Neuron (in vitro differentiated cells): ENCODE measurements at regions not wholly inside any gene's neighbourhood (a gene's known extent, or its start where the extent isn't known, plus 50 kb on each side); places are given as distances from the start of the nearest gene placed in this dataset.

Experiments used
- H2AFZ ChIP-seq: one replicate; pipeline ENCODE4 v1.6.1; 2013; ENCODE audit warnings: low read depth, mild to moderate bottlenecking, inconsistent platforms, low read length, moderate library complexity
- H3K27me3 ChIP-seq: one replicate; pipeline ENCODE4 v1.6.1; 2013; ENCODE audit warnings: low read length; ENCODE audit not compliant: insufficient read depth
- H3K36me3 ChIP-seq: one replicate; pipeline ENCODE4 v1.6.1; 2013; ENCODE audit warnings: low read length; ENCODE audit not compliant: insufficient read depth
- H3K4me1 ChIP-seq: one replicate; pipeline ENCODE4 v1.6.1; 2013; ENCODE audit warnings: low read length; ENCODE audit not compliant: insufficient read depth
- H3K4me3 ChIP-seq: 2 replicates; pipeline ENCODE4 v1.5.1; 2013; ENCODE audit warnings: mild to moderate bottlenecking, low read length, moderate library complexity
- H3K9me3 ChIP-seq: one replicate; pipeline ENCODE4 v1.6.1; 2013; ENCODE audit warnings: low read length

DNA sequence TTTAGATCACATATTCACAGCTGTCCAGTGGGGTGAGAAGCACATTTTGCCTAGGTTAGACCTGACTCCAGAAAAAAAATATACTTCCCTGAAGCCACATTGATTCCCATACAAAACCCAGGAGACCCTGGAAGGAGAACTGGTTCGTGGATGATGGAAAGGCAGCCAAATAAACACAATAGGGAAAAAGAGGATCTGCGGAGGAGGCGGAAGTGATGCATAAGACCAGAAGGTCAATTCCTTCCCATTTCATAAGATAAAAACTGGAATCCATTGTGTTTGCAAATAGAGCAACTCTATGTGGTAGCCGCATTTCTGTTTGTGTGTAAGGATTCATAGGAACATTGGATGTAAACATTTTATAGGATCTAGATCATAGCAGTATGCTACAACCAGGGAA, 781.9 kb upstream of the GRM7 start:
- Histone ChIP-seq H3K4me3 (no peak overlapping the region), H3K4me1 (no peaks in the 10 kb centered on the region), H2AFZ (no peak overlapping the region), H3K36me3 (no peaks in the 10 kb centered on the region), H3K27me3 (no peaks in the 10 kb centered on the region), H3K9me3 (no peaks in the 10 kb centered on the region)

DNA sequence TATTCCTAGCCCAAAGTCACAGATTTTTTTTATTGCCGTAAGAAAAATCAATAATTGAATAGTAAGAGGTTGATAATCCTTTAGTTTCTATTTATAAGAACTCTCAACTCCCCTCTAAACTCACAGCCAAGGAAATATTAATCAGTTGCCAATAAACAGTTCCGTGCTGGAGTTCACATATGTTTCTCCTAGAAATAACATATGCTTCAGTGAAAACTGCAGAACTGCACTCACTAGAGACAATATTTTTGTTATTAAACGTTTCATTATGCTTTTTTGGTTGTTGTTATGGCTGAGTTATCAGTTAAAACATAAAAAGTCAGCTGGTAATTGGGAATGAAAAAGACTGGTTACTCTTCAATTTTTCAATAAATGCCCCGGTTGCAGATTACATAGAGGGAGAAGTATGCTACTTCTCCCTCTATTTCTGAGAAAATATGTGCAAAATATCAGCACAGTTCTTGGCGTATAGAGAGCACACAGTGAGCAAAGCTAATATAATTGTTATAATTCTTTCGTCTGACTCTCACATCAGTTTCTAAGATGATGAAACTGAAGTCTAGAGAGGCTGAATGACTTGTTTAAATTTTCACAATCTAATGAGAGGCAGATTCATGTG, 781.2 kb upstream of the GRM7 start:
- Histone ChIP-seq H3K9me3 (no peaks in the 10 kb centered on the region), H3K4me1 (no peaks in the 10 kb centered on the region), H3K27me3 (no peaks in the 10 kb centered on the region), H3K36me3 (no peaks in the 10 kb centered on the region), H3K4me3 (no peak overlapping the region), H2AFZ (no peak overlapping the region)

DNA sequence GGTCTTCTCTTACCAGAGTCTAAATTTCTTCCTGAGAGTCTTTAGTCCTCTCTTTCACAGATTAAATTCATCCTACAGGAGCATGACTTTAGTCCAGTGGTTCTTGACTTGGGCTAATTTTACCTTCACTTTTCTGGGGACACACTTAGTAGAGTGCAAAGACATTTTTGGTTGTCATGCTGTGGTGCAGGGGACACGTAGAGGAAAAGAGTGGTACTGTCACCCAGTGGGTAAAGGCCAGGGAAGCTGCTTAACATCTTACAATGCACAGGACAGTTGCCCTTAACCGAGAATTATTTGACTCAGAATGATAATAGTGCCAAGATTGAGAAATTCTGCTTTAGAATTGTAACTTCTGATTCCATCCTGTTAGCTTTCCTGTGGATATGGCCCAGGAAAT, 772.5 kb upstream of the GRM7 start:
- H3K4me3 ChIP-seq, result no peak overlapping the region
- no peaks in the 10 kb centered on the region for H3K4me1 ChIP-seq
- no peak overlapping the region for H2AFZ ChIP-seq
- H3K9me3 ChIP-seq, result no peaks in the 10 kb centered on the region
- H3K27me3 ChIP-seq, result no peaks in the 10 kb centered on the region
- H3K36me3 ChIP-seq, result no peaks in the 10 kb centered on the region

DNA sequence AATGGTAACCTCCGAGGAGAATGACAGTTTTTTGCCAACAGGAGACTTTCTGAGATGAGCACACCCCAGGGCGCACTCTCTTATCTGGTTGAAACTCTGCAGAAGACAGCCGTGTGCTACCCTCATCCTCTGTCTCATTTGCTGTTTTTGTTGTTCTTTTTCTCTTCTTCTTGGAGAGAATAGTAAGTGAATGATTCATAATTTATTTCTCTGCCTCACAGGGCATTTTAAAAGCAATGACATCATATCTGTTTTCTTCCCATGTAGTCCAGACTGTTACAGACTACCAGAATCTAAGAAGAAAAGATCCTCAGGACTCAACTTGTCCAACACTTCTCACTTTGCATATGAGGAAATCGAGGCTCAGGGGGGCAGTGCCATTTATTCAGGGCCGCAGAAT, 771.1 kb upstream of the GRM7 start:
- Histone ChIP-seq H3K27me3 (no peaks in the 10 kb centered on the region), H3K4me3 (no peak overlapping the region), H3K36me3 (no peaks in the 10 kb centered on the region), H3K4me1 (no peaks in the 10 kb centered on the region), H3K9me3 (no peaks in the 10 kb centered on the region), H2AFZ (no peak overlapping the region)

DNA sequence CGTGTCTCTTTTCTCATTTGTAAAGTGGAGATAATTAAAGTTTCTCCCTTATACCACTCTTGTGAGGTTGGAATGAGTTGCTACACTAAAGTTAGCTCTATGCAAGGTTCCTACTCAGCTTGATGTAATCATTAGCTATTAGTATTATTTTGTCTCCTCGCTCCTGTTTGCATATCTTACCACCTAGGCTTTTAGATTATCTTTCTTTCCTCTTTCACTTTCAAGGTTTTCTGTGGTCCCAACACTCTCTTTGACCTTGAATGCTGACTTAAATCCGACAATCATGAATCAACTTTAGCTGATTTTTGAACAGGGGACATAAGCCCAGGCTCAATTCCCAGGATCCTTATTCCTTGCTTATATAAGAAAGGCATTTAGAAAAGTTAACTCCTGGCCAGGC, 769.7 kb upstream of the GRM7 start:
- Histone ChIP-seq H3K36me3 (no peaks in the 10 kb centered on the region), H3K9me3 (no peaks in the 10 kb centered on the region), H3K27me3 (no peaks in the 10 kb centered on the region), H3K4me3 (no peak overlapping the region), H3K4me1 (no peaks in the 10 kb centered on the region), H2AFZ (no peak overlapping the region)

DNA sequence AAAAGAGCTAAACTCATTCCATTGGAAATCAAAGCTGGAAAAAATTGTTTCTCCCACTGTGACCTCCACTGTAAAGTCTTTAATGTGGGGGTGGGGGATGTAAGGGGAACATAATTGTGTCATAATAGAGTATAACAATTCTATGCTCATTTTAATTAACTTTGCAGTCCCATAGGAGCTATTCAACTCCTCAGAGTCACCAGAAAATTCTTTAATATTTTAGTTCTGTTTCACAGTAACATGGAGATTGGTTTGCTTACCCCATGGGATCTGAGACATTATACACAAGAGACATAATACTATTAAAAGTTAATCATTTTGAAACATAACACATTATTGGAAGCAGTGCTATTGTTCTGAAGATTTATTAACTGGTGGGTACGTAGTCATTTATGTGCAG, 765.9 kb upstream of the GRM7 start:
- Histone ChIP-seq H3K4me3 (no peak overlapping the region), H3K9me3 (no peaks in the 10 kb centered on the region), H3K4me1 (no peaks in the 10 kb centered on the region), H2AFZ (no peak overlapping the region), H3K27me3 (no peaks in the 10 kb centered on the region), H3K36me3 (no peaks in the 10 kb centered on the region)

DNA sequence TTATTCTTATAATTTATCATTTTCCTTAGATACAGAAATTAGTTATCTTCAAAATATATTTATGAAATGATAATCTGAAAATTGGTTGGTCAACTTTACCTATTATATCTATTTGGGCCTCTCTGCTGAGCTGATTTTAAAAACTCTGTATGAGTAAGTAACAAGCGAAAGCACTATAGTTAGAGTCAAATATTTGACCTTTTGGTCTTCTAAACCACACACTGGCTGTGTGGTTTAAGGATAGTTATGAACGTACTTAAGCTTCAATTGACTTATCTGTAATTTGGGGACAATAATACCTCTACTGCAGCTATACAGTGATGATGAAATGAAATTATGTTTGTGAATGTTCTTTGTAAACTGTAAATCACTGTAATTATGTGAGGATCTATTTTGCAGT, 763.9 kb upstream of the GRM7 start:
- Histone ChIP-seq H3K4me3 (no peak overlapping the region), H3K4me1 (no peaks in the 10 kb centered on the region), H3K9me3 (no peaks in the 10 kb centered on the region), H2AFZ (no peak overlapping the region), H3K36me3 (no peaks in the 10 kb centered on the region), H3K27me3 (no peaks in the 10 kb centered on the region)

DNA sequence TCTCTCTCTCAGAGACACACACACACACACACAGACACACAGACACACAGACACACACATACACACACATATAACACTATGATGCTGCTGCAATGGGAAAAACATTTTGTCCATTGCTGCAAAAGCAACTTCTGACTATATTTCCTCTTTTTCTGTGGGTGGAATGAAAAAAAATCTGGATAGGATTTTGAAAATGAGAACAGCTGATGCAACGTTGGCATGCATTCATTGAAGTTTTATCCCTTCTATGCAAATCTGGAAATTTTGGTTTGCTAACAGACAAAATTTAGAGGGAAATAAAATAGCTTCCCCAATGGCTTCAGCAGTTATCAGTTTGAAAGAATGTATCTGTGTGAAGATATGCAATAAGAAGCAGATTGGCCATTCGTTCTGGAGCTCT, 763.4 kb upstream of the GRM7 start:
- Histone ChIP-seq H3K4me3 (no peak overlapping the region), H3K4me1 (no peaks in the 10 kb centered on the region), H3K9me3 (no peaks in the 10 kb centered on the region), H3K36me3 (no peaks in the 10 kb centered on the region), H2AFZ (no peak overlapping the region), H3K27me3 (no peaks in the 10 kb centered on the region)

DNA sequence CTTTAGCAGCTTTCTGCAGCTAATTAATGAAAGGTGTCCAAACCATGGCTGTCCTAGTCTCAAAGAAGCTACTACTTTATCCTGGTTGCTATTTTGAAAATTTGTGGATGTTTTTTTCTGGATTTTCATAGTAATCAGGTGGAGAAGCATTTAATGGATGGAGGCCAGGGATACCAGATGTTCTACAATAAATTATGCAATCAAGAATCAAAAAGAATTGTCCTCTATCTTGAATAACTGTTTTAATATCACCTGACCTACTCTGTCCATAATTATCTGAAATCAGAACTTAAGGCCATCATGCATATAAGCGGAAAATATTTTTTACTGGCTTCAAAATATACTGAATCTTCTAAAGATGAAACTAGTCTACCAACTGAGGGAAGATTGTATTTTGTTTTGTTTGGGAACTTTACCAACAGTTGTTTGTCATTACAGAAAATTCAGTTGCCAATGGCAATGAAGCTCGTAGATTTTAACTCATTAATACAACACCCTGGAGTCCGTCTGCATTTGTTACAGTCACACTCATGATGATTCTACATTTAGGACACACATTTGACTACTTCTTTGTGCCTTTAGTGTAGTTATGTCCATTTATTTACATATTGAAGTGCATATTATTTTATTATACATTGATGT, 762.3 kb upstream of the GRM7 start:
- Histone ChIP-seq H3K9me3 (no peaks in the 10 kb centered on the region), H2AFZ (no peak overlapping the region), H3K36me3 (no peaks in the 10 kb centered on the region), H3K4me1 (no peaks in the 10 kb centered on the region), H3K4me3 (no peak overlapping the region), H3K27me3 (no peaks in the 10 kb centered on the region)

DNA sequence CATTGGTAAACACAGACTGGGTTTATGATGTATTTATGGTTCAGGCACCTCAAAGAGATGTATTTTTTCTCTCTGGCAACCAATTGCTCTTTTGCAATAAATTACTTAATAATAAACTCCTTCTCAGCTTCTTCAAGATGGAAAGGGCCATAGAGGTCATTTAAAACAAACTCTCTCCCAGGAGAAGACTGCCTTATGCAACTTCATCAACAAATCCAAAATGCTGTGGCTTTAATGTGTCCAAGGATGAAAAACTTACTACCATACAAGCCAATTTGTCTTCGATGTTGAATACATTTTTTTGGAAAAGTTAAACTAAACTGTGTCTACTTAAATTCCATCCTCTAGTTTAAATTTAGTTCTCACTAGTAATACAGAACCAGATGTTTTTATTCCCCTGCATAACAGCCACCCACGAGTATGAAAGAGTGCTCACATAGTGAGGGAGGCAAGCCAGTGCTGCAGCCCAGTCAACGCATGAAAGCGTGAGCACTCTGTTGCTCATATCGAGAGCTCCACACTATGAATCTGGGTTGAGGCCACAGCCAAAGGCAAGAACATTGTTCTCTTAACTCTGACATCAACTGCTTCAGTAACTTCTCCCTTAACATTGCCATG, 761.3 kb upstream of the GRM7 start:
- H3K9me3 ChIP-seq, result no peaks in the 10 kb centered on the region

DNA sequence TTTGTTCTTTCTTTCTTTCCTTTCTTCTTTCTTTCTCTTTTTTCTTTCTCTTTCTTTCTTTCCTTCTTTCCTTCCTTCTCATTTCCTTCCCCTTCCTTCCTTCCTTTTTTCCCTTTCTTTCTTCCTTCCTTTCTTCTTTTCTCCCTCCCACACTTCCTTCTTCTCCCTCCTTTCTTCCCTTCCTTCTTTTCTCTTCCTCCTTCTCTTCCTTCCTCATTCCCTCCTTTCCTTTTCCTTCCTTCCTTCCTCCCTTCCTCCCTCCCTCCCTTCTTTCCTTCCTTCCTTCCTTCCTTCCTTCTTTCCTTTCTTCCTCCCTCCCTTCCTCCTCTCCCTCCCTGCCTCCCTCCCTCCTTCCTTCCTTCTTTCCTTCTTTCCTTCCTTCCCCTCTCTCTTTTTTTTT, 755.7 kb upstream of the GRM7 start:
- H3K4me3 ChIP-seq, result no peak overlapping the region
- no peaks in the 10 kb centered on the region for H3K9me3 ChIP-seq
- no peaks in the 10 kb centered on the region for H3K4me1 ChIP-seq
- H3K36me3 ChIP-seq, result no peaks in the 10 kb centered on the region
- H2AFZ ChIP-seq, result no peak overlapping the region
- H3K27me3 ChIP-seq, result no peaks in the 10 kb centered on the region

More for the DNA sequence above, 761.3 kb upstream of the GRM7 start:
- Histone ChIP-seq H3K36me3 (no peaks in the 10 kb centered on the region), H3K27me3 (no peaks in the 10 kb centered on the region), H3K4me1 (no peaks in the 10 kb centered on the region), H3K4me3 (no peak overlapping the region), H2AFZ (no peak overlapping the region)

DNA sequence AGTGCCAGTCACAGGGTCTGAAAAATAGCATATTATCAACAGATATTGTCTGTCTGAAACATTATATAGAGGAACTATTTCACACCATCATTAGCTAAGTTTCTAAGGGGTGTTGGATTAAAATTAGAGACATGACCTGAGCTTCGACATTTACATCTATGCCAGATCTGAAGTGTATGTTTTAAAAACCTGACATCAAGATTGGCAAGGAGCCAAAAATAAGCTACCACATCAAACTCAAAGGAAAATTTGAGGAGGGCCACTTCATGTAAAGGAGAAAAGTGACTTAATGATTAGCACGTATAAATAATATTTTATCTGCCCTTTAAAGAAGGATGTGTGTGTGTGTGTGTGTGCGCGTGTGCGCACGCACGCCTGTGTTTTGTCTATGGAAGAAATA, 752.0 kb upstream of the GRM7 start:
- H3K36me3 ChIP-seq, result no peaks in the 10 kb centered on the region
- no peaks in the 10 kb centered on the region for H3K27me3 ChIP-seq
- H3K9me3 ChIP-seq, result no peaks in the 10 kb centered on the region
- H3K4me3 ChIP-seq, result no peak overlapping the region
- no peaks in the 10 kb centered on the region for H3K4me1 ChIP-seq
- no peak overlapping the region for H2AFZ ChIP-seq

DNA sequence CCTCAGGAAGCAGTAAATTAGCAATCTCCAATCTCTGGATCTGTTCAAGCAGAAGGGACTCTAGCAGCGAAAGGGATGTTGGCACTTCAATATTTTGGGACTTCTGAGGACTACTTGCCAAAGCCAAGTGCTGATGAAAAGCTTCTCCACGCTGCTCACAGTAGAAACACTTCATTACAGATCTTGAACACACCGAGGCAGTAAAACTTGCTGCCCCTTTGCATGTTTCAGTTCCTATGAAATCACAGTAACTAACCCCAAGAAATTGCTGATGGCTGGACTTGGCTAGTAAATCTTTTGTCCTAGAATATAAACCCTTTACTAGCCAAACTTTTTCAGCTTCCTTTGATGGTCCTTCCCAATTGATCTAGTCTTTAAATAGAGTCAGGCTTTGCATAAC, 750.5 kb upstream of the GRM7 start:
- Histone ChIP-seq H2AFZ (no peak overlapping the region), H3K4me3 (no peak overlapping the region), H3K27me3 (no peaks in the 10 kb centered on the region), H3K9me3 (no peaks in the 10 kb centered on the region), H3K4me1 (no peaks in the 10 kb centered on the region), H3K36me3 (no peaks in the 10 kb centered on the region)

DNA sequence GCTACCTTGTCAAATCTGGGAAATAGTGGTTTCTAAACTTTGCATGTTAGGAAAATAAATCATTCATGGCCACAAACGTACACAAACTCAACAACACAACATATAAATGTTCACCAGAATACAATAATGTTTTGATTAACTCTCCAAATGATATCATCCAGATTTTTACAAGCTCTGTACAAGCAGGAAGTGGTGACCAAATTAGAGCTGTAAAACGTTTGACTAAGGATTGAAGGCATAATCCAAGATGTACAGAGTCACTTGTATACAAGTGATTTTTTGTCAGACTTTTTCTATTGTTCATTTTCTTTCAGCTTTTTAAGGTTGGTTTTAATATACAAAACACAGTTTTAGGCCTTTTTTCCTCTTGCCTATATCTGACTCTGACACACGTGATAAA, 748.4 kb upstream of the GRM7 start:
- no peaks in the 10 kb centered on the region for H3K27me3 ChIP-seq
- no peak overlapping the region for H3K4me3 ChIP-seq

More for the DNA sequence above, 748.4 kb upstream of the GRM7 start:
- H3K36me3 ChIP-seq, result no peaks in the 10 kb centered on the region
- H2AFZ ChIP-seq, result no peak overlapping the region
- H3K9me3 ChIP-seq, result no peaks in the 10 kb centered on the region
- H3K4me1 ChIP-seq, result no peaks in the 10 kb centered on the region
